ENCODE measurements at regions not wholly inside any gene's neighbourhood (a gene's known extent, or its start where the extent isn't known, plus 50 kb on each side); places are given as distances from the start of the nearest gene placed in this dataset.

DNA sequence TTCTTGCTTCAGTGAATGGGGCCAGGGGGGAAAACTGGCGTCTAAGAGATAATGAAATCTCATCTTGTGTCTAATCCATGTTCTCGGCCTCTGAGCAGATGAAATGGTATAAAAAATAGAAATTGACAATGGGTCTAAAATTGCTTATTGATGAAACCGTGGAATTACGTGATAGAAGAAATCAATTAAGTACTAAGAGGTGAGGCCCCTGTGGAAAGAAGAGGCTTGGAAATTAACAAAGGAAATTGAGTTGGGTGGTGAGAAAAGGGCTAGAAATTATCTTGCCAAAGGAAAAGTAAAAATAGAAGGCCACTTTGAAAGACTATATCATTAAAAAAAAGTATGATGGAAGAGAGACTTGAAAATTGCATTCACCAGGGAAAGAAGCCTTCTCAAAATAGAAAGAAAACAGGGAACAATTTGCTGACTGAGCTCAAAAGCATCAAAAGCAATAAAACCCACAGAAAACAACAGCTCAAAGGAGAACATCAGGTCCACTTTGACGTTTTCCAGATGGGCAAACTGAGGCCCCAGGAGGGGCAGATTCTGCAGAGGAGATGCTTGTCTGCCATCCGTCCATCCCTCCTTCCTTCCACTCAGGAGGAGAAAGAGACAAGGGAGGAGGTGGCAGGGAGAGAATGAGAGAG lies 226.1 kb upstream of the RTL1 start:
- Histone ChIP-seq H3K36me3 (ENCODE audit: insufficient read depth, low read length, poor library complexity, severe bottlenecking) (no peaks in the 10 kb centered on the region), H3K4me3 (ENCODE audit: low read depth, low read length, poor library complexity, severe bottlenecking) (no peak overlapping the region), H3K27me3 (replicated peaks; ENCODE audit: insufficient read depth, low read depth, low read length, poor library complexity) (no peaks in the 10 kb centered on the region), H3K4me1 (ENCODE audit: insufficient read depth, low read length, poor library complexity, severe bottlenecking) (no peaks in the 10 kb centered on the region), H3K27ac (ENCODE audit: low read depth, low read length, poor library complexity, severe bottlenecking) (no peak overlapping the region), H3K9me3 (ENCODE audit: low read depth, low read length, poor library complexity, severe bottlenecking) (no peaks in the 10 kb centered on the region)
- TF ChIP-seq EZH2 (IDR thresholded peaks at IDR 0.05; ENCODE audit: borderline replicate concordance, low read depth, low read length, poor library complexity, severe bottlenecking) = no peak
- TF ChIP-seq, protein P1, sequence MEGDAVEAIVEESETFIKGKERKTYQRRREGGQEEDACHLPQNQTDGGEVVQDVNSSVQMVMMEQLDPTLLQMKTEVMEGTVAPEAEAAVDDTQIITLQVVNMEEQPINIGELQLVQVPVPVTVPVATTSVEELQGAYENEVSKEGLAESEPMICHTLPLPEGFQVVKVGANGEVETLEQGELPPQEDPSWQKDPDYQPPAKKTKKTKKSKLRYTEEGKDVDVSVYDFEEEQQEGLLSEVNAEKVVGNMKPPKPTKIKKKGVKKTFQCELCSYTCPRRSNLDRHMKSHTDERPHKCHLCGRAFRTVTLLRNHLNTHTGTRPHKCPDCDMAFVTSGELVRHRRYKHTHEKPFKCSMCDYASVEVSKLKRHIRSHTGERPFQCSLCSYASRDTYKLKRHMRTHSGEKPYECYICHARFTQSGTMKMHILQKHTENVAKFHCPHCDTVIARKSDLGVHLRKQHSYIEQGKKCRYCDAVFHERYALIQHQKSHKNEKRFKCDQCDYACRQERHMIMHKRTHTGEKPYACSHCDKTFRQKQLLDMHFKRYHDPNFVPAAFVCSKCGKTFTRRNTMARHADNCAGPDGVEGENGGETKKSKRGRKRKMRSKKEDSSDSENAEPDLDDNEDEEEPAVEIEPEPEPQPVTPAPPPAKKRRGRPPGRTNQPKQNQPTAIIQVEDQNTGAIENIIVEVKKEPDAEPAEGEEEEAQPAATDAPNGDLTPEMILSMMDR (conservative IDR thresholded peaks at IDR 0.05; ENCODE audit: low read depth, low read length) = no peak
- ChIA-PET POLR2A (ENCODE audit: low non-redundant PET) (no interaction called here), CTCF (no interaction called here)
- BruUV-seq (replicated peaks) = no TSS peak
- intact Hi-C loops (cut with micrococcal nuclease; ENCODE audit: unreplicated experiment) = no loop called here
- no peak for DNase-seq (ENCODE audit: low spot score)

DNA sequence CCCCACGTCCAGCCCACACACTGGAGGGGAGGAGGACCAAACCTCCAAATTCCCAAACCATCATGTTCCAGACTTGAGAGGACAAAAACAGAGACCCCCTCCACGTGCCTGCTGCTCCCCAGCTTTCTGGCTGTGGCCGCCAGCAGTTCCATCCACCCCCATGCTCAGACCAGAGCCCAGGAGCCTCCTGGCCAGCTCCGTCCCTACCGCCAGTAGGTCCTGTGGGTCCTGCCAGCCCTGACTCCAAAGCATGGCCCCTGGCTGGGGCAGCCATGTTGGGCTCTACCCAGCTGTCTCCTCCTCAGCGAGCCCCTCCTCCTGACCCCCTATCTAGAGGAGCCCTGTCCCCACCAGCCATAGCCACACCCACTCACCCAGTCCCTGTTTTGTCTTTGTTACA lies 227.3 kb upstream of the RTL1 start:
- Histone ChIP-seq H3K36me3 (ENCODE audit: insufficient read depth, low read length, poor library complexity, severe bottlenecking) (no peaks in the 10 kb centered on the region), H3K4me3 (ENCODE audit: low read depth, low read length, poor library complexity, severe bottlenecking) (no peak overlapping the region), H3K9me3 (ENCODE audit: low read depth, low read length, poor library complexity, severe bottlenecking) (no peaks in the 10 kb centered on the region), H3K4me1 (ENCODE audit: insufficient read depth, low read length, poor library complexity, severe bottlenecking) (no peaks in the 10 kb centered on the region), H3K27me3 (replicated peaks; ENCODE audit: insufficient read depth, low read depth, low read length, poor library complexity) (no peaks in the 10 kb centered on the region), H3K27ac (ENCODE audit: low read depth, low read length, poor library complexity, severe bottlenecking) (no peak overlapping the region)
- DNase-seq (ENCODE audit: low spot score) = no peak
- CTCF ChIA-PET = no interaction called here
- no TSS peak for BruUV-seq (replicated peaks)
- POLR2A ChIA-PET (ENCODE audit: low non-redundant PET) = no interaction called here
- intact Hi-C loops (cut with micrococcal nuclease; ENCODE audit: unreplicated experiment) = no loop called here
- TF ChIP-seq, protein P1 (conservative IDR thresholded peaks at IDR 0.05; ENCODE audit: low read depth, low read length) = no peak
- no peak for TF ChIP-seq EZH2 (IDR thresholded peaks at IDR 0.05; ENCODE audit: borderline replicate concordance, low read depth, low read length, poor library complexity, severe bottlenecking)

DNA sequence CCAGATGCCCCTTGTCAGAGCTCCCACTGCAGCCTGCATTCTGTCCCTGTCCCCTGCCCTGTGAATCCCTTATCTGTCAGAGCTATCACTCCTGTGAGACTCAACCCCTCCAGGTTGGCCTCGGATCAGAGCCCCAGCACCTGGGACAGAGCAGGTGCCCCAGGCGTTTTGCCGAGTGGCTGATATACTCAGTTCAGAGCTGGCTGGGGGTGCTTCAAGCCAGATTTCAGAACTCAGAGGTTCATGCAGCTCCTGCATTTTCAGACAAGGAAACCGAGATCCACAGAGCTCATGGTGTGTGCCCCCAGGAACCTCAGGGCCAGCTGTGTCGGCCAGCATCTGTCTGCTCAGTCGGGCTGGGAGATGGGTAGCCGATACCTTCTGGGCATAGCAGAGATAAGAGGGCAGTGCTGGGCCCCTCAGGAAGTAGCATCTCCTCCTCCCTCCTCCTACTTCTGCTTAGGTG lies 228.0 kb upstream of the RTL1 start:
- Histone ChIP-seq H3K4me1 (ENCODE audit: insufficient read depth, low read length, poor library complexity, severe bottlenecking) (no peaks in the 10 kb centered on the region), H3K4me3 (ENCODE audit: low read depth, low read length, poor library complexity, severe bottlenecking) (no peak overlapping the region), H3K9me3 (ENCODE audit: low read depth, low read length, poor library complexity, severe bottlenecking) (no peaks in the 10 kb centered on the region), H3K27me3 (replicated peaks; ENCODE audit: insufficient read depth, low read depth, low read length, poor library complexity) (no peaks in the 10 kb centered on the region), H3K36me3 (ENCODE audit: insufficient read depth, low read length, poor library complexity, severe bottlenecking) (no peaks in the 10 kb centered on the region), H3K27ac (ENCODE audit: low read depth, low read length, poor library complexity, severe bottlenecking) (no peak overlapping the region)
- BruUV-seq (replicated peaks) = no TSS peak
- ChIA-PET POLR2A (ENCODE audit: low non-redundant PET) (no interaction called here), CTCF (no interaction called here)
- no peak for TF ChIP-seq EZH2 (IDR thresholded peaks at IDR 0.05; ENCODE audit: borderline replicate concordance, low read depth, low read length, poor library complexity, severe bottlenecking)
- TF ChIP-seq, protein P1 (conservative IDR thresholded peaks at IDR 0.05; ENCODE audit: low read depth, low read length) = no peak
- no peak for DNase-seq (ENCODE audit: low spot score)
- intact Hi-C loops (cut with micrococcal nuclease; ENCODE audit: unreplicated experiment) = no loop called here

All from A673 (cell line).